Small intestine (tissue), 7 donors: ENCODE measurements at regions not wholly inside any gene's neighbourhood (a gene's known extent, or its start where the extent isn't known, plus 50 kb on each side); places are given as distances from the start of the nearest gene placed in this dataset.

Experiments
- DNase-seq, 2 donors: peaks; one replicate each; pipeline versions ENCODE4 v3.0.0 to v3.0.0-alpha.2; 2013
- FAIRE-seq: peaks from 2 replicates; lab custom pipeline; 2012; peaks lifted over from hg19 to GRCh38; lab: Jason Lieb, UNC
- H3K27ac ChIP-seq, 3 donors: one replicate each; pipeline ENCODE4 v1.5.1; 2013; ENCODE audit warnings: low read length in 2 of 3, mild to moderate bottlenecking in 2 of 3, control low read depth in 1 of 3, inconsistent platforms in 1 of 3, low read depth in 1 of 3, moderate library complexity in 1 of 3
- H3K27me3 ChIP-seq, 3 donors: one replicate each; pipeline ENCODE4 v1.6.1; 2013; ENCODE audit warnings: low read length in 3 of 3, inconsistent platforms in 1 of 3; ENCODE audit not compliant: control insufficient read depth in 3 of 3, insufficient read depth in 3 of 3
- H3K36me3 ChIP-seq, 3 donors: one replicate each; pipeline ENCODE4 v1.6.1; 2013; ENCODE audit warnings: low read length in 3 of 3, inconsistent platforms in 1 of 3, low read depth in 1 of 3, mild to moderate bottlenecking in 1 of 3, moderate library complexity in 1 of 3; ENCODE audit not compliant: control insufficient read depth in 3 of 3, insufficient read depth in 2 of 3
- H3K4me1 ChIP-seq, 3 donors: one replicate each; pipeline ENCODE4 v1.6.1; 2013; ENCODE audit warnings: low read length in 2 of 3, inconsistent platforms in 1 of 3, low read depth in 1 of 3, mild to moderate bottlenecking in 1 of 3, moderate library complexity in 1 of 3; ENCODE audit not compliant: control insufficient read depth in 3 of 3, insufficient read depth in 2 of 3
- H3K4me3 ChIP-seq, 3 donors: one replicate each; pipeline ENCODE4 v1.5.1; 2013; ENCODE audit warnings: low read length in 3 of 3, control low read depth in 1 of 3, inconsistent platforms in 1 of 3, low read depth in 1 of 3, mild to moderate bottlenecking in 1 of 3, moderate library complexity in 1 of 3
- H3K9me3 ChIP-seq, 2 donors: one replicate each; pipeline ENCODE4 v1.6.1; 2013; ENCODE audit warnings: low read depth in 1 of 2, low read length in 1 of 2; ENCODE audit not compliant: control insufficient read depth in 2 of 2, insufficient read depth in 1 of 2
- WGBS, 3 donors: extraction: QIAGEN DNeasy Blood & Tissue Kit; methylation state at CpG; one replicate each; pipeline ENCODE4 v1.1.7; 2013; 5-methylcytosine and 5-hydroxymethylcytosine counted together
- donor health status: healthy with polysubstance abuse.
- donor health status: control.
- donor health status: control.
- donor health status: Bipolar disorder and iron deficiency.
- donor health status: healthy.

DNA sequence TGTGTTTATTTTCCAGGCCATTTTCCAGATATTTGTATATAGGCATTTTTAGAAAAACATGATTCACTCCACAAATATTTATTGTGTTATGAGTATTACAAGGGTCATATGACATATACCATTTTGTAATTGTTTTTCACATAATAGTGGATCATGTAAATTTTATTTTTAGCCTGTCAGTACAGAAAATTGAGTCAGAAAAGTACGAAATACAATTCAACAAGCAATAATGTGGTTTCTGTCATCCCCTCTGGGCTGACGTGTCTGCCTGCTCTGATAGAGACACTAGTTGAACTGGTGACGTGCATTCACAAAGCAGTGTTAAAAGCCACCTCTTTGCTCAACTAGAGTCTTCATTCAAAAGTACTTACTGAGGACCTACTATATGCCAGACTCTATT, 97.9 kb upstream of the STEAP1B start:
- Histone ChIP-seq H3K27ac (no peak overlapping the region), H3K9me3 (no peaks in the 10 kb centered on the region), H3K36me3 (no peaks in the 10 kb centered on the region), H3K4me1 (no peaks in the 10 kb centered on the region), H3K27me3 (no peaks in the 10 kb centered on the region), H3K4me3 (no peak overlapping the region)
- FAIRE-seq (no peak), DNase-seq (no peak)
- WGBS, 3 donors = 72 to 86% (median 76%) methylated on average over 3 of the region's 3 CpGs

DNA sequence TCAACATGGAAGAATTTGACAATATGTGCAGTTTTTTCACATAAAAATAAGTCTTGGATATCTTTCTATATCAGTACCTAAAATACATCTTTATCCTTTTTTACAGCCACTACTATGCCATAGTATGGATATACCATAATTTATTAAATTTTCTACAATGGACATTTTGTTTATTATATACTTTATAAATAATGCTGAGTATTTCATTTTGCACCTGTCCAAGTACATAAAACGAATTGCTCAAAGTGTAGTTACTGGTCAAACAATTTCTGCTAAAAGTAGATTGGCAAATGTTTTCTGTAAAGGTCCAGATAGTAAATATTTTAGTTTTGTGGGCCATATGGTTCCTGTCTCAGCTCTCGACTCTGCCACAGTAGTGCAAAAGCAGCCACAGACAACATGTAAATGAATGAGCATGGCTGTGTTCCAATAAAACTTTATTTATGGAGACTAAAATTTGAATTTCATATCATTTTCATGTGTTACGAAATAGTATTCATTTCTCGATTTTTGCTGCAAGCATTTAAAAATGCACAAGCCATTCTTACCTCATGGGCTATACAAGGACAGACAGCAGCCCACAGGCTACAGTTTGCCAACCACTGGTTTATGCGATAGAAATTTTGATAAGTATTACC, 96.9 kb upstream of the STEAP1B start:
- Histone ChIP-seq H3K27me3 (no peaks in the 10 kb centered on the region), H3K4me1 (no peaks in the 10 kb centered on the region), H3K36me3 (no peaks in the 10 kb centered on the region), H3K9me3 (no peaks in the 10 kb centered on the region), H3K4me3 (no peak overlapping the region), H3K27ac (no peak overlapping the region)
- DNase-seq (no peak), FAIRE-seq (no peak)
- WGBS, 3 donors = 76 to 82% (median 82%) methylated on average over 5 of the region's 5 CpGs

DNA sequence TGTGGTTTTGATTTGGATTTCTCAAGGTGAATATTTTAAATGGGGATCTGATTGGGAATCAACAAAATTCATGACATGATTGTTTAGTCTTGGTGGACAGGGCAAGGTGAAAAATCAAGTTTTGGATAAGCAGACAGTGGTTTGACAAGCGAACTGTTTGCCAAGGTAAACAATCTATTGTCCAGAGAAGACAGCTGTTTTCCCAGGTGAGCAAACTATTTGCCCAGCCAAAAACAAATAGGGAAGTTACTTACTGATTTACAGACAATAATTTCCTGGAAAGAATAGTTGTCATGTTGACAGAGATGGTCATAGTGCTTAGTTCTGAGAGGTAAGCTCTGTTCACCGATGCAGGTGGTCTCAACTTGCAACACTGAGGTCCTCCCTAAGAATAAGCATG, 94.0 kb upstream of the STEAP1B start:
- FAIRE-seq = no peak
- 55 to 86% (median 70%) methylated on average over 2 of the region's 2 CpGs for WGBS, 3 donors
- no peaks in the 10 kb centered on the region for H3K27me3 ChIP-seq

DNA sequence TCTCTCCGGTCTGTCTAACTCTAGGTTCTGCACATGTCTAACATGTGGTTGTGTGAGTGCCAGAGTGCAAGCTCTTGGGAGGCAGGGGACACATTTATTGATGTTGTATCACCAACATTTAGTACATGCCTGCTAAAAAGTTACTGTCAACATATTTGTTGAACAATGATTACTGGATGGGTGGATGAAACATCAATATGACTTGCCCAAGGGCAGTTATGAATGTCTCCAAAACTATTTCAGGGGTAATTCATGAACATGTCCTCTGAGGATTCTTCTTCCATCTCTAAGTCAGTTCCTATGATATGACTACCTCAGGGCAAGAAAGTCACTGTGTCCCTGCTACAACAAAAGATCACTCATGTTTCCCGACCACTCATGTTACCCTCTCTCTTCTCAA, 91.3 kb upstream of the STEAP1B start:
- Histone ChIP-seq H3K4me1 (peaks cover 0 to 9% (median 0%) of the 10 kb centered on the region in 3 donors), H3K4me3 (no peak overlapping the region), H3K27ac (no peak overlapping the region), H3K27me3 (no peaks in the 10 kb centered on the region), H3K9me3 (no peaks in the 10 kb centered on the region), H3K36me3 (no peaks in the 10 kb centered on the region)
- FAIRE-seq (no peak), DNase-seq (no peak)
- 83 to 86% (median 84%) methylated on average over 2 of the region's 2 CpGs for WGBS, 3 donors

More for the DNA sequence above, 94.0 kb upstream of the STEAP1B start:
- H3K36me3 ChIP-seq = no peaks in the 10 kb centered on the region
- no peak overlapping the region for H3K4me3 ChIP-seq
- H3K4me1 ChIP-seq = no peaks in the 10 kb centered on the region
- DNase-seq = no peak
- no peak overlapping the region for H3K27ac ChIP-seq
- no peaks in the 10 kb centered on the region for H3K9me3 ChIP-seq

DNA sequence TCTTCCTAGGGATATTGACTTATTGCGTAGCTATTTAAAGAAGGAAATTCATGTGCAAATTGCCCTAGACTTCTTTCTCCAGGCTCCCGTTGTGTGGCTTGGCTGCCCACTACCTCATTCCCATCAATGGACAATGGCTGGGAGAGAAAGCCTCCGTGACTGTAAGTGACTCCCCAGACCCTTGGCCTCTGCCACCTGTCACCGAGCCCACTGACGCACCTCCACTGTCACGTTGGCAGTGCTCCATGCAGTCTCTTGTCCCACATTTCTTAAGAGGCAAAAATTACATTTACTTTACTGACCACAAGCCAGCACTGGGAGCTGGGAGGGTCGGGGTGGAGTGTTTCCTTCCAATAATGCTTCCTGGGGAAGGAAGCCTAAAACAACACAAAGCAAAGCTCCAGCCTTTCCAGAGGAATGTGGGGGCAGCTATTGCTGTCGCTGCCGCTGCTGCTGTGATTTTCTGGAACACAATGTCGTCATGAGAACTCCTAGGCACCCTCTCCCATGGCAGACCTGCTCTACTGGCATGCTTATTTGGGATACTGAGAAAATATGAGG, 89.7 kb upstream of the STEAP1B start:
- H3K27me3 ChIP-seq = no peaks in the 10 kb centered on the region
- no peaks in the 10 kb centered on the region for H3K9me3 ChIP-seq
- no peak overlapping the region for H3K4me3 ChIP-seq
- H3K4me1 ChIP-seq = peaks cover 0 to 9% (median 0%) of the 10 kb centered on the region in 3 donors
- H3K36me3 ChIP-seq = no peaks in the 10 kb centered on the region
- FAIRE-seq (no peak), DNase-seq (no peak)
- 54 to 57% (median 56%) methylated on average over 10 of the region's 10 CpGs for WGBS, 3 donors
- peak overlapping the region in 1 of 3 donors; percentile 38 for H3K27ac ChIP-seq

DNA sequence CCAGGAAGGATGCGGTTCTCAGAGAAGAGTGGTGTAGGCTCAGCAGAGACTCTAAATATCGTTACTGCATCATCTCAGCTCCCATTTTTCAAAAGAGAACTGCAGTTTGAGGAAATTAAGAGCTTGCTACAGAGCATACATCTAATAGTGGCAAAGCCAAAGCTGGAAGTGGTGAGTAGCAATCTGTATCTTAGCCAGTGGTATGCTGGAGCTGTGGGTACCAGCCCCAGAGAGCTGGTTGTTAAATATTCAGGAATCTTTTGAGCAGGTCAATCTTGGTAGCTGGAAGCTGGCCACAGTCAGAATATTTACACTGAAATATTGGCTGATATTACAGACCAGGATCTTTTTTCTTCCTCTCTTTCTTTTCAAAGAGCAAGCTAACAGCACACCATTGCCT, 88.4 kb upstream of the STEAP1B start:
- Histone ChIP-seq H3K9me3 (no peaks in the 10 kb centered on the region), H3K4me3 (no peak overlapping the region), H3K27me3 (no peaks in the 10 kb centered on the region), H3K4me1 (peaks cover 0 to 17% (median 0%) of the 10 kb centered on the region in 3 donors), H3K36me3 (no peaks in the 10 kb centered on the region), H3K27ac (no peak overlapping the region)
- WGBS, 3 donors = 90 to 93% (median 90%) methylated on average over 2 of the region's 2 CpGs
- DNase-seq = no peak
- FAIRE-seq = no peak

DNA sequence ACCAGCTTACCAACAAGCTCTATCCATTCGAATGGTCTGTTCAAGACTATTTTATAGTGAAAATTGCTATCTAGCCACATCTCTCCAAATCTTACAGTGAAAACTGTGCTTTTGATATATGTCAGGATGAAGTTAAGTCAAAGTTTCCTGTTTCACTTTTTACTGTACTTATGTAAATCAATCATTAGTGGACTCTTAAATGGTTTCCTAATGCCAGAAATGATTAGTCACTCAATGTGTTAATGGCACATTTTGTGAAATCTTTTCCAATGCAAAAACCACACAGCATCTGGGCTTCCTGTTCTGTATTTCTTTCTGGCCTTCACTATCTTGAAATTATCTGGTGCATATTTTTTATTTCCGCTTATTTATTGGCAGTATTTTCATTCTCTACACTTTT, 87.3 kb upstream of the STEAP1B start:
- H3K4me1 ChIP-seq = peaks cover 0 to 25% (median 0%) of the 10 kb centered on the region in 3 donors
- no peak overlapping the region for H3K27ac ChIP-seq
- no peak overlapping the region for H3K4me3 ChIP-seq
- DNase-seq = no peak
- no peaks in the 10 kb centered on the region for H3K36me3 ChIP-seq
- no peak for FAIRE-seq
- H3K9me3 ChIP-seq = no peaks in the 10 kb centered on the region
- no peaks in the 10 kb centered on the region for H3K27me3 ChIP-seq
- WGBS, 3 donors = 54 to 68% (median 61%) methylated on average over 2 of the region's 2 CpGs

DNA sequence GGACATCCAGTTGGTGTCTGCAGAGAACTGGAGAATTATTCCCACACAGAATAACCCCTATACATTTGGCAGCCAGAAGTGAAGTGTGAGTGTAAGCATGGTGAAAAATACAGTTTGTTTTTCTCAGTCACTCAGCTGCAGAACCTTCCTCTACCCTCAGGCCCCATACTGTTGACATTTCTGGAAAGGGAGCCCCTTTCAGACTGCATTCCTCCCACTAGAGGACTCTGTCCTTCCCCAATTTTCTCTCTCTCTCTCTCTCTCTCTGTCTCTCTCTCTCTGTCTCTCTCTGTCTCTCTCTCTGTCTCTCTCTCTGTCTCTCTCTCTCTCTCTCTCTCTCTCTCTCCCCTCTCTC, 86.8 kb upstream of the STEAP1B start:
- no peaks in the 10 kb centered on the region for H3K27me3 ChIP-seq
- no peak for DNase-seq
- peaks cover 0 to 25% (median 0%) of the 10 kb centered on the region in 3 donors for H3K4me1 ChIP-seq
- no peaks in the 10 kb centered on the region for H3K36me3 ChIP-seq
- no peak overlapping the region for H3K4me3 ChIP-seq
- no peaks in the 10 kb centered on the region for H3K9me3 ChIP-seq
- H3K27ac ChIP-seq = no peak overlapping the region
- FAIRE-seq = no peak
